Stimulated activated CD8-positive, alpha-beta memory T cell treated with anti-CD3 and anti-CD28 coated beads, Interleukin-15, amount 100 ng/mL, for 4 hours (primary cell): ENCODE measurements at regions not wholly inside any gene's neighbourhood (a gene's known extent, or its start where the extent isn't known, plus 50 kb on each side); places are given as distances from the start of the nearest gene placed in this dataset.

Source experiments
- DNase-seq, 2 donors: peaks; one replicate each; pipeline ENCODE4 v3.0.0-alpha.2; 2020; ENCODE audit warnings: low read depth in 2 of 2

DNA sequence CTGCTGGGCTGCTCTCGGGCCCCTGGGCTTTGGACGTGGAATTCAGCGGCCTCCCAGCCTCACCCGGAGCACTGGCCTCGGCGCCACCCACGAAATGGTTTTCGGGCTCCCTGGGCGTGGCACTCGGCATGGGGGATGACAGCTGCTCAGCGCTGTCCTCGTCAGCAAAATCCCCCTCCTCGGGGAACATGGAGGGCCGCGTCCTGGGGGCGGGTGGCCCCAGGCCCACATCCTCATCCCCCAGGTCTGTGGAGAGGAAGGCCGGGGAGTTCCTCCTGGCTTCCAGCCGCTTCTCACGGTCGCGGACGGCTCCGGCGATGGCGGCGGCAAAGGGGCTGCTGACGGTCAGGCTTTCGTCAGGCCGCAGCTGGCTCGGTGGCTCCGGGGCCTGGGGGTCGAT lies 88.4 kb downstream of the CTTN start:
- no peak for DNase-seq

DNA sequence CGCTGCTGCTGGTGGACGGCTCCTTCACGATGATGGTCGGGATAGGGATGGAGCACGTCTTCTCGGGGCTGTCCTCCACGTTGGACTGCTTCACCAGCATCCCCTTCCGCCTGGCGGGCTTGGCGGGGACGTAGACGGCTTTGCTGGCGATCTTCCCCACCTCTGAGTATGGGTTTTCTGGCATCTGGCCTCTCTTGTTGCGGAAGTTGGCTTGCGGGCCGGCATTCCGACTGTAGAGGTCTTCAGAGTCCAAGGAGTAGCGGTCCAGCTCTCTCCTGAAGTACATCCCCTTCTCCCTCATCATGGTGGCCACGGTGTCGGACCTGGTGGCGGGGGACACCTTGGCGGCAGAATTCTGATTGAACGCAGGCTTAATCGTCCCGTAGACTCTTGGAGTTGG lies 88.8 kb downstream of the CTTN start:
- DNase-seq, result no peak

DNA sequence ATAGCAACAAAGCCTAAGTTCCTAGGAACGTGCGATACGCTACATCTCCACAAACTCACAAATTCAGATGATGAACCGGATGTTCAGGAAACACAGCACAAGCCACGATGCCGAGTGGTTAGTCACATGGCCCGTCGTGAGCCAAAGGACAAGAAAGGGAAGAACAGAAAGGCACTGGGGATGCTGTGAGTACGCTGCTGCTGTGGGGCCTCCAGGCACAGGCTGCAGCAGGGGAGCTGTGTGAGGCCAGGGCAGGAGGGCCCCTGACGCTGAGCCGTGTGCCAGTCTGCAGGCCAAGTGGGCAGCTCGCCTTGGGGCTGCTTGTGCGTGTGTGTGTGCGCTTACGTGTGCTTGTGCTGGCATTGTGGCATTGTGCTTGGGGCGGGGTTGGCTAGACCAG lies 89.4 kb downstream of the CTTN start:
- no peak for DNase-seq

DNA sequence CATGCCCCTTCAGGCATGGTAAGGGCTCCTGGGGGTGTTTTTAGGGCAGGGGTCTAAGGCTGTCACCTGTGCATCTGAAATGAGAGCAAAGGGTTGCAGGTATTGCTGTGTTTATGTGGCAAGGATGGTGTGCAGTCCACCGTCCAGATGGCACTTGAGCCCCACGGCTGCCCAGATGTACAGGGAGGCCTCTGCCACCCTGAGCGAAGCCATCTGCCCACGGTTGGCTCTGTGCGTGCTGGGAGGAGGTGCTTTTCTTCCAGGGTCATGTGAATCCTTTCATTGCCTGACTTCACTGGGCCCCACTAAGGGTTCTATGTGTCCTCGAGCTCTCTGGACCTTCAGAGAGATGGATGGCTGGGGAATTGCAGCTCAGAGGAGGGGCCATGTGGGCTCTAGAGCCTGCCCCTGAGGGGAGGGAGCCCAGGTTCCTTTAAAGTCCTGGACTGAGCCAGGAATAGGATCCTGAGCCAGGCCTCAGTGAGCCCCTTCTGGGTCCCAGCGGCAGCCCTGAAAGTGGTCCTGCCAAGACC lies 89.9 kb downstream of the CTTN start:
- no peak for DNase-seq

DNA sequence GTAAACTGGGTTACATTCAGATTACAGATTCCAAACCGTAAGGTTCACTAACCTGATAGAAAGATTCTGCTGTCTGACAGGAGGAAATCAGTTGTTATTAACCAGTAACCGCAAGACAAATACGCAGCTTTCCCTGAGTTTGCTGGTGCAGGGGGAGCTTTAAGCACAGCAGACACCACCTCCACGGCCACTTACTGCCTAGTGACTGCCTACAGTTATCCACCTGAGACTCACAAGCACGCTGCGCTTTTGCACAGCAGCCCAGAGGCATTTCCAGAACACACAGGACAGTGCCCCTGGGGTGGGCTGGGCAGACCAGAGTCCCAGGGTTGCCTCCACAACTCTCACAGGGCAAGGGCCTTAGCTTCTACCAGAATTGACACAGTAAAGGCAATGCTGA lies 90.9 kb downstream of the CTTN start:
- no peak for DNase-seq

DNA sequence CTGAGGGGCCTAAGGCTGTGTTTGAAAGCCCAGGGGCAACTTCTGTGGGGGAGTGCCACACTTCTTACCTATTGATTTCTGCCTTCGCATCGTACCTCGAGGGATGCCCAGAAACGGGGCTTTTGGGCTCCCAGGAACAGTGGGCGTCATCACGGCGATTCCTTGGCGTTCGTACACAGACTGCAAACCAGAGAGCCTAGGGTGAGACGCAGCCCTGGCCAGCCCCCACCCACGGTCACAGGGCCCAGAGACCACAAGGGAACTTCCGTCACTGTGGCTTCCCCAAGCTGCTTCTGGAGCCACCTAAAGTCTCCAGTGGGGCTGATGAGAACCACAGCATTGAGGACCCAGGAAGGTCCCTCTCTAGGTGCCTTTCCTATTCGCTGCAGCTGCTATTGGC lies 91.9 kb downstream of the CTTN start:
- DNase-seq, result no peak

DNA sequence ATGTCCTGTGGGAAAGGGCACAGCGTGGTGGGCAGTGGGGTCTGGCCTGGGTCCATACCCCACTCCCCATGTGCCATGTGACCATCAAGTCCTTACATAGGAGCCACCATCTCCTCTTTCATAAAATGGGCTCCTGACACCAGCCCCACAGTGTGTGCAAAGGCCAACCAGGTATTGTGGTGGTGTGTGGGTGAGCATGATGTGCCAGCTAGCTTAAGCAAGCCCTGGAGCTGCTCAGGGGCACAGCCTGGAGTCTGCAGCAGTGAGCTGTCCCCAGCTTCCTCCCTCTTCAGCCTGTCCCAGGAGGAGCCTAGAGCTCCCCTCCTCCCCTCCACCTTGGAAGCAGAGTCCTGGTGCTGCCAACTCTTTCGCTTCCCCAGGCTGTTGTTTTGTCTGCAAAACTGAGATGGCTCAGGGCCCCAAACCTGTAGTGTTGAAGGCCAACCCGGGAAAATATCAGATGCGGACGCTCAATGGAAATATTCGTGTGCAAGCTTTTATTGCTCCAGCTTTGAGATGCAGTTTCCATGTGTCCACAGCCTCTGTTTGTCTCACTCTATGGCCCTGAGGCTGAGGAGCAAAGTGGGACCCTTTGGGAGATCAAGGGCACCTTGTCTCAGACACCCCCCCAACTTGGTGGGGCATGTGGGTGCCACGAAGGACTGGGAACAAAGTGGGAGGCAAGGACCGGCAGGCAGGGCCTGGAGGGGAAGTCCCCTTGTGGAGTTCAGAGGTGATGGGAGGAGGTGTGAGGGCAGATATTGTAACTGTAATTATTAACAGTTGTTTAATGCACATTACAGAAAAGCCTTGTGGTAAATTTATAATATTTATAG lies 92.6 kb downstream of the CTTN start:
- DNase-seq, result no peak

DNA sequence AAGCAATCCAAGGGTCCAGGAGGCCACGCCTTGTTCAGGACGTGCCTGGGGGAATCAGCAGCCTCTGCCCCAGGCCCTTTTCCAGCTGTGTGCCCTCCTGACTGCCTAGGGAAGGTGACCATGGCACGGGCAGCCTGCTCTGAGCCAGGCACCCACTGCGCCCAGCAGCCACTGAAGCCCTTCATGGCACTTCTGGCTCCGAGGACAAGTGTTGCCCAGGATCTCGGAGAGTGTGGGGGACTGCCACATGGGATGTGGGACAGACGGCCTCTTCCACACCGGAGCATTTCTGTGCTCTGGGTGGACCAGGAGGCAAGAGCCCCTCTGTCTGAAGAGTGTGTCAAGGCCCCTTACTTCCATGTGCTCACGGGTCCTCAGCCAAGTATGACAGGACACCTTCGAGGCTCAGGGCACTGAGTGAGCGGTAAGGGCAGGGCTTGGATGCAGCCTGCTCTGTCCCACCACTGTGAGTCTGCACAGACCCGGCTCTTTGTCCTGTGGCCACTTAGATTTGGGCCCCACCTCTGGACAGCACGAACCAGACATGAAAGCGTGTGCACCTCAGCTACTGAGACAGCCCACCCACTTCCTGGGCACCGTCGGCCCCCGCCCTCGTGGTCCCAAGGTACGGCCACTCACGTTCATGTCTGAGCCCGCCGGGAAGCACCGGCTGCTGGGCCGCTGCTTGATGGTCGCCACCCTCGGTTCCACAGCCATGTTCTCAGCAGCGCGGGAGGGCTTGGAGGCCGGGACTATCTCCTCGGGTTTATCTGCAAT lies 93.6 kb downstream of the CTTN start:
- DNase-seq, result no peak

DNA sequence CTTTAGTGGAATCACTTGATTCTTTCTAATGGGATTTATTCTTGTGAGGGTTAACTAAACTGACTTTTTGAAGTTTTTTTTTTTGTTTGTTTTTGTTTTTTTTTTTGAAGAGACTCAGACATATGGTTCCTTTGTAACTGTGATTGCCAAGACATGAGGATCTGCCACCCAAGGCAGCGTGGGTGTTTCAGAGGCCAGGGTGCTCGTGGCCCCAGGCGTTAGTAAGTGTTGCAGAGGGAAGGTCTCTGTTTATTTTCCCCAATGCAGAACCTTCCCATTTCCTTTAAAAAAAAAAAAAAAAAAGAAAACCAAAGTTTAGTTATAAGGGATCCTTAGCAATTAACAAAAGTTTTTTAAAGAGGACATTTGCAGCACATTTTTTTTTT lies 94.8 kb downstream of the CTTN start:
- DNase-seq, result no peak

DNA sequence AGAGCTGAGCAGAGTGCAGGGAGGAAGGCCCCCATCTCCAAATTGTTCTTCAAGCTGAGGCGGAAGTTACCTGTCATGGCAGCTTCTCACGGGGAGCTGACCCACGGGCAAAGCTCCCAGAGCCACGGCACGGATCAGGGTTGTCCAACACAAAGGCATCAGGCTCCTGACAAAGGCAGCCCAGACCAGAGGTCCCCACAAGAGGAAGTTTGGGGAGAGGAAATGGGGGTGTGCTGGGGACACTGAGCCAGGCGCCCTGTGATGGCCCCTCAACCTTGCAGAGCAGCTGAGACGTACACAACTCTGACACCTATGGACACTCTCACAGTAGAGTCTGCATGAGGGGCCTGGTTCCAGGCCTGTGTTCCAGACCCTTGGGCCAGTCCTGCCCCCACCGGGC lies 95.6 kb downstream of the CTTN start:
- DNase-seq, result no peak

DNA sequence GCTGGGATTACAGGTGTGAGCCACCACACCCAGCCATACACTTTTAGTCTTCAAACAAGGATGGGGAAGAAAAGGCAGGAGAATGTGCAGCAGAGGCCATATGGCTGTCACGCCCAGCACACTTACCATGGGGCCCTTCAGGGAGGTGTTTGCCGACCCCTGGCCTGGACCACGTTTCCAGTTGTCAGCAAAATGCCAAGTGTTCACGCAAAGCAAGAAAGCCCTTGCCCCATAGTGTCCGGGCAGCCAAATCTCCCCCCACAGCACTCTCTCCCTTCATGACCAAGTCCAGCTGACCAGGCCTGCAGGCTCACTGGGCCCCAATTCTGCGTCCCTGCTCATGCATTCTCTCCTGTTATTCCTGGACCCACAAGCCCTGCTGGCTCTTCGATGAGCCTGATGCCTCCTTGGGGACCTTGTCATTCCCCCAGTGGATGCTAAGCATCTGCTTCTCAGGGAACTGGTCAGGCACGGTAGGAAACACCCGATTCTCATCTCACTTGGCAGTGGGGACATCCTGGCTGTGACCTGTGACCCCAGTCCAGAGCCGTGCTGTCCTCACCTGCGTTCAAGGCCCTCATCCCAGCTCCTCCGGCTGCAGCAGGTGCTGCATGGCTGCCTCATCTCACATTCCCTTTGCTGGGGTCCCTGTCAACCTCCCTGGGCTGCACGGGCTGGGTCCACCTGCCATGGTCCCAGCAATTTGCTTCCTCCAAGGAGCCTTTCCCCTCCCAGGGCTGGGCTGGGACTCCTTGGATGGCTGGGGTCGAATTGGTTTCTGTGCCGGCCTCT lies 96.4 kb downstream of the CTTN start:
- DNase-seq, result no peak

DNA sequence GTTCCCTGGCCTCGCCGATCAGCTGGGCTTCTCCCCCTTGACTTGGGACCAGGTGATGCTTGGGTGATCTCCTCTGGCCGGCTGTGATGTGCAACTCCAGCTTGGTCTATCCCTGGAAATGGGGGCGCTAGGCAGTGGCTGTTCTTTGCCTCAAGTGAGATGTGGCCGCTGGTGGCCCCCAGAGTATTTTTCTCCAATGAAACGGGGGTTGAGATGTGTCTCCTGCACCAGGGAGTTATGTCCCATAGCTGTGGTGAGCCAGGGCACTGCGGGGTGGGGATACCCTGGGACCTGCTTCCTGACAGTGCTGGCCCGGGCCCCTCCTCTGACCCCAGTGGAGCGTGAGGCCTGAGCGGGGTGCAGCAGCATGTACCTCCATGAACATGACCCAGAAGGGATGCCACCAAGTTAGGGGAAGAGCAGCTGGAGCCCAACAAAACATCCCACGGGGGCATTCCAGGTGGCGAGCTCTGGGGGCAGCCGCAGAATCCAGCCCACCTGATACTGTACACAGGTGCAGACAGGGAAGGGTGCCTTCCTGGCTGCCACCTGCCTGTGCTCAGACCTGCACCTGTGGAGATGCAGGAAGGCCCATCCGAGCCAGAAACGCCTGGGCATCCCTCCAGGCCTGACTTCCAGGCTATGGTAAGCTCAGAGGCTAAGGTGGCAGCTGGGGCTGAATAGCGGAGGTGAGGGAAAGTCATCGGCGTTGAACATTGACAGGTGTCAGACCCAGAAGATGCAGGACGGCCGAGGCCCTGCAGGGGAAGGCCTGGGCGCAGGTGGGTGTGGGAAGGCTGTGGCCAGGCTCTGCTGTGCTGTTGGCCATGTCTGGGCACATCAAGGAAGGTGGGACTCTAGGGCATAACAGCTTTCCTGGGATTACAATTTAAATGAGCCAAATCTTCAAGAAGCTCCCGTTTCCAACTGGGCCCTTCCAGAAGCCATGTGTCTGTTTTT lies 97.3 kb downstream of the CTTN start:
- no peak for DNase-seq

DNA sequence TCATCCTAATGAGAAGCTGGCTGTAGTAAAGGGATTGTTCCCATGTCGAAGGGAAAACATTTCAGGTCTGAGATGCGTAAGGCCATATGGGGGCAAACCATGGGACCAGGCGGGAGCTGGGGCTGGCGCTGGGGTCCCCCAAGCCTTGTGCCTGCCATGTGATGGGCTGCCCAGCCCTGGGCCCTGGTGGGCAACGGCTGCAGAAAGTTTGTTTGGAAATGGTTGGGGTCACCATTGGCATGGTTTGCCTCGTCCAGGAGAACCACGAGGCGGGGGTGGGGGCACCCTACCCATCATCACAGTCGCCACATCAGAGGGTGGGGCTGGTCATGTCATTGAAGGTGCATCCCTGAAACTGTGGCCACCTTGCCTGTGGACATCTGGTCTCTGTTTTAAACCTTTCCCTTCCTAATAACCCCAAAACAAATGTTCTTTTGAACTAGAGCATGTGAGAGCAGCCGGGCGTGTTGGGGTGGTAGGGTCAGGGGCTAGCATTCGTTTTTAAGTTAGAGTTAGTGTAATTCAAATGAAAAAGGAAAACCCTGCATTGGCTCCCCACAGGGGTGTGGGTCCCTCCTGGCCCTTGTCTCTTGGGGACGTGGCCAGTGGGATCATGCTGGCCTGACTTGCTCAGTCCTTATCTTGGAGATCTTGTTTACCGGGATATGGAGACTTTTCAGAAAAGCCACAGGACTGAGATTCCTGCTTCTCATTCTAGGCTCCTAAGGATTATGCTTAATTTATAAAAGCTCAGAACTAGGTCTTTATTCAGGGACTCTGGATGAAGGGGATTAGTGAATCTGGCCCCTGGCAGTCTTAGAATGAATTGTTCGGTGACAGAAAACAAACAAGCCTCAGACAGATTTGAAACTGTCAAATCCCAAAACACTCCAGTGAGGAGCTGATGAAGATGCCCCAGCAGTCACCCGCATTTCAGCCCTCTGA lies 98.5 kb downstream of the CTTN start:
- no peak for DNase-seq

DNA sequence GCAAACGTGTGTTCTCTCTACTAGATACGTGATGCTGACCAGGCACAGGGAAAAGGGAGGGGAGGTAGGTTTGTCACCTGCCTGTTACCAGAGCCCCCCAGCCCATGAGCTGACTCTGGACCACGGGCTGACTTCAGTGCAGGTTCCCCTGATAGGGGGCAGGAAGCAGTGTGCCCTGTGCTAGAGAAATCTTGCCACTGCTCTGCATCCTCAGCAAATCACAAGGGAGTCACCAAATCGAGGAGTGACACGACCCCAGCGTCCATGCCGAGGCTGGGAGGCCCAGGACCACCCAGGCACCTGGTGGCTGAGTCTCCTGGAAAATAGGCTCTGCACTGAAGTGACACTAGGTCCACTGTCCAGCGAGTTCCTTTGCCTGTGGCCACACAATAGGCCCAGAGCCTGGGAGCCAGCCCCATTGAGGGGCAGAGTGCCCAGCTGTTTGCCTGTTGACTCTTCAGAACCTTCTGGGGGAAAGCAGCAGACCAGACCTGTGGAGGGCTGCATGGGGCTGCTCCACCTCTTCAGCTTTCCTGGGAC lies 99.3 kb downstream of the CTTN start:
- no peak for DNase-seq

DNA sequence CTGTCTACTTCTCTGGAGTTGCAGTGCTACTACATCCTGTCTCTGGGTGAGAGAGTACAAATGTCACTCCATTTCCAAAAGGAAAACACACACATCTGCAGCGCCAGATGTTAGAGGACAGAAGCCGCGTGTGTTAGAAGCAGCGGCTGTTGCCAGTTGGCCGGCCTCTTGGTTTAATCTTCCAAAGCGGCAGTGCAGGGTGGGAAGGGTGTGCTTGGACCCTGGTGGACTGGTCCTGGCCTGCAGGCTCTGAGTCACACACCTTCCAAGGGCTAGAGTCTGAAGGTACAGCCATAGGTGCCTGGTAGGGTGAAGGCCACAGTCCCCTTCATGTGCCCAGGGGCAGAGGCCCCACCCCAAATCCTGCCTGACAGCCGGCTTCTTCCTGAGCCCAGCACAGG lies 99.8 kb downstream of the CTTN start:
- no peak for DNase-seq

DNA sequence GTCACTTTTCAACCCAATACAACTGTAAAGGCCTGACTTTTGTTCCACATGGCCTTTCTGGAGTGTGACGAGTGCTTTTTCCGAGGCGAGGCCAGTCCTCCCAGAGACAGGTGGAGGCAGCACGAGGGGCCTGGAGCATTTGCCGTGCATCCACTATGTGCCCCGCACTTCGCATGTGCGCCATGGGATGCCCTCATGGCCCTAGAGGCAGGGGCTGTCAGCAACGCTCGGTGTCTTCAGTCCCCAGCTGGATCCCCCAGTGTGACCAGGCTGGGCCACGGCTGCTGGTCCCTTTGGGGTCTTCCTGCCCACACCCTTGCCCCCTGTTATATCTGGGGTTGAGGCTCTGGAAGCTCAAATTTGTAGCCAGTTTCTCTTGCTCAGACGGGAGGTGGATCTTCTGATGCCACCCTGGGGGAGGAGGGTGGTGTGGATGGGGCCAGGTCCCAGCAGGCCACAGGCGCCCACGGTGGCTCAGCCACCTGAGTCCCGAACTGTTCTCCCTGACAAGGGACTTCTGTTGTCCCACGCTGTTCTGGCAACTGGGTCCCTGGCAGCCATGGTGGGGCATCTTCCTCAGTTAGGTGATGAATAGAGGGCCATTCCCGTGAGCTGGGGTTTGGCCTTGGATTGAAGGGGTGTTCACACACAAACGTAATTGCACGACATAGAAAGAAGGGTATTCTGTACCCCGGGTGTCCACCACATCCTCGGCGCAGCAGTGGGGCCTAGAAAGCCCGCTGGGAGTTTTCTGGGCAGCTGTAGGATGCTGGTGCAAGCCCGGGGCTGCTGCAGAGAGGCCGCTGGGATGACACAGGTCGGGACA lies 100.9 kb downstream of the CTTN start:
- DNase-seq, result no peak

DNA sequence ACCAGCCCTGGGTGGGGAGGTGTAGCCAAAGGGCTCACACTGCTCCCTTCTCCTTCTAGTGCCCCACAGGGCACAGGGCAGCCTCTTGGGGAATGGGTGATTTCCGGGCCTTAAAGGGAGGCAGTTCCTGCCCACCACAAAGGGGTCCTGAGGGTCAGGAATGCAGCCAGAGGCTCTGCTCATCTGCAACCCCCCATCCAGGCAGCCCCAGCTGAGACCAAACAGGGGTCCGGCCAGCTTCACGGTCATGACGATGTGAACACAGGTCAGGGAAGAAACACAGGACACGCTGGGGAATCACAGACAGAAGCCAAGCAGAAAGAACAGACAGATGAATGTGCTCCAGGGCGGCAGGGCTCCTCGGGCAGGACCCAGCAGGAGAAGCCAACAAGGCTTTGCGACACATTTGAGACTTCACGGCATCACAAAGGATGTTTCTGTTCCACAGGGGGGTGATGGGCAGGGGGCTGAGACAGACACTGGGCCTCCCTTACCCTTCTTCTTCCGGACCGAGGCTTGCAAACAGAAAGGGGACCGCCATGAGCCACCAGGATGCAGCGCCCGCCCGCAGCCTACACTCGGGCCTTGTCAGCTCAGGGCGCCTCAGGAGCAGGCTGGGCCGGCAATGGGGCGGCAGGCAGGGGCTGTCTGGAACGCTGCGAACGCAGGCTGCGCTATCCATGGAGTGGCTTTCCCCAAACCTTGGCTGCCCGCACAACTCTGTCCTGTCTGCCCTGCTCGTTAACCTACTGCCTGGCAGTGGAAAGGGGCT lies 101.9 kb downstream of the CTTN start:
- no peak for DNase-seq
